ENCODE measurements at regions not wholly inside any gene's neighbourhood (a gene's known extent, or its start where the extent isn't known, plus 50 kb on each side); places are given as distances from the start of the nearest gene placed in this dataset.
"Not testable (repeated sequence)": the region's sequence is repeated elsewhere in the genome, so short reads cannot be mapped to it uniquely, and the experiment has no call there.

DNA sequence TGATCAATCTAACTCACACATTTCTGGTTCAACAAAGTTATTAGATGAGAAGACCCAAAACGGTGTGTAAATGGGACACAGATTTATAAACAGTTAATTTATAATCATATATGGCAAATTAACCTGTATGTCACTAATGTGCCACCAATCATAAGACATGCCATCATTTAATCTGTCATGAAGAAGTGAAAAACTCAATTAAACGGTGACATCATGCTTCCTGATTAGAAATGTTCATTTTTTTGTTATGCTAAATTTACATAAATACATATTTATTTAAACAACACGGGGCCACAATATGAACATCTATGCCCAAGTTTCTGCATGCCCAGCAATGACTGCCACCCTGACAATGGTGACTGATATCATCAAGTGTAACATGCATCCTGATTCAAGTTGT is 164.1 kb upstream of the EEA1 start:
- 77% methylated on average over 3 of the region's 3 CpGs for WGBS (ENCODE audit: low lambda C conversion rate)
- no peaks in the 10 kb centered on the region for H3K27me3 ChIP-seq (ENCODE audit: insufficient read depth)
- TF ChIP-seq MEF2A (IDR thresholded peaks at IDR 0.05; ENCODE audit: borderline replicate concordance, low read depth) (no peak), JUND (IDR thresholded peaks at IDR 0.05) (no peak), NRF1 (IDR thresholded peaks at IDR 0.05; ENCODE audit: low read depth, low read length) (no peak)
- TF ChIP-seq, protein P1, sequence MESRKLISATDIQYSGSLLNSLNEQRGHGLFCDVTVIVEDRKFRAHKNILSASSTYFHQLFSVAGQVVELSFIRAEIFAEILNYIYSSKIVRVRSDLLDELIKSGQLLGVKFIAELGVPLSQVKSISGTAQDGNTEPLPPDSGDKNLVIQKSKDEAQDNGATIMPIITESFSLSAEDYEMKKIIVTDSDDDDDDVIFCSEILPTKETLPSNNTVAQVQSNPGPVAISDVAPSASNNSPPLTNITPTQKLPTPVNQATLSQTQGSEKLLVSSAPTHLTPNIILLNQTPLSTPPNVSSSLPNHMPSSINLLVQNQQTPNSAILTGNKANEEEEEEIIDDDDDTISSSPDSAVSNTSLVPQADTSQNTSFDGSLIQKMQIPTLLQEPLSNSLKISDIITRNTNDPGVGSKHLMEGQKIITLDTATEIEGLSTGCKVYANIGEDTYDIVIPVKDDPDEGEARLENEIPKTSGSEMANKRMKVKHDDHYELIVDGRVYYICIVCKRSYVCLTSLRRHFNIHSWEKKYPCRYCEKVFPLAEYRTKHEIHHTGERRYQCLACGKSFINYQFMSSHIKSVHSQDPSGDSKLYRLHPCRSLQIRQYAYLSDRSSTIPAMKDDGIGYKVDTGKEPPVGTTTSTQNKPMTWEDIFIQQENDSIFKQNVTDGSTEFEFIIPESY (IDR thresholded peaks at IDR 0.05; ENCODE audit: borderline replicate concordance, low read depth): no peak
- TF ChIP-seq, protein P2, sequence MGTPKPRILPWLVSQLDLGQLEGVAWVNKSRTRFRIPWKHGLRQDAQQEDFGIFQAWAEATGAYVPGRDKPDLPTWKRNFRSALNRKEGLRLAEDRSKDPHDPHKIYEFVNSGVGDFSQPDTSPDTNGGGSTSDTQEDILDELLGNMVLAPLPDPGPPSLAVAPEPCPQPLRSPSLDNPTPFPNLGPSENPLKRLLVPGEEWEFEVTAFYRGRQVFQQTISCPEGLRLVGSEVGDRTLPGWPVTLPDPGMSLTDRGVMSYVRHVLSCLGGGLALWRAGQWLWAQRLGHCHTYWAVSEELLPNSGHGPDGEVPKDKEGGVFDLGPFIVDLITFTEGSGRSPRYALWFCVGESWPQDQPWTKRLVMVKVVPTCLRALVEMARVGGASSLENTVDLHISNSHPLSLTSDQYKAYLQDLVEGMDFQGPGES (IDR thresholded peaks at IDR 0.05; ENCODE audit: low read depth, low read length): no peak
- H3K27ac ChIP-seq (ENCODE audit: low read depth in 2 of 2, low read length in 1 of 2): no peak overlapping the region
- H2AFZ ChIP-seq (ENCODE audit: low read depth): no peak overlapping the region
- H3K36me3 ChIP-seq (replicated peaks in 1 of 2; ENCODE audit: control insufficient read depth in 1 of 2, insufficient read depth in 2 of 2, low read length in 1 of 2): no peaks in the 10 kb centered on the region
- H3K4me3 ChIP-seq (ENCODE audit: low read depth in 2 of 2, low read length in 1 of 2): no peak overlapping the region
- no peaks in the 10 kb centered on the region for H3K9me3 ChIP-seq
- H3K79me2 ChIP-seq (ENCODE audit: insufficient read depth): no peaks in the 10 kb centered on the region
- H3K9me2 ChIP-seq: no peaks in the 10 kb centered on the region
- H3F3A ChIP-seq (replicated peaks; ENCODE audit: insufficient read depth): peaks cover 15% of the 10 kb centered on the region
- H3K9ac ChIP-seq: no peak overlapping the region
- peaks cover 3 to 16% of the 10 kb centered on the region in 2 experiments; a peak in 3 of 4 replicates for H3K4me1 ChIP-seq (ENCODE audit: control insufficient read depth in 1 of 2, insufficient read depth in 2 of 2, low read depth in 1 of 2, low read length in 1 of 2)
- no peak overlapping the region for H3K4me2 ChIP-seq
- H4K20me1 ChIP-seq (ENCODE audit: insufficient read depth): no peaks in the 10 kb centered on the region
- ChIA-PET POLR2A (no interaction called here), CTCF (no interaction called here)
- no peak for DNase-seq

DNA sequence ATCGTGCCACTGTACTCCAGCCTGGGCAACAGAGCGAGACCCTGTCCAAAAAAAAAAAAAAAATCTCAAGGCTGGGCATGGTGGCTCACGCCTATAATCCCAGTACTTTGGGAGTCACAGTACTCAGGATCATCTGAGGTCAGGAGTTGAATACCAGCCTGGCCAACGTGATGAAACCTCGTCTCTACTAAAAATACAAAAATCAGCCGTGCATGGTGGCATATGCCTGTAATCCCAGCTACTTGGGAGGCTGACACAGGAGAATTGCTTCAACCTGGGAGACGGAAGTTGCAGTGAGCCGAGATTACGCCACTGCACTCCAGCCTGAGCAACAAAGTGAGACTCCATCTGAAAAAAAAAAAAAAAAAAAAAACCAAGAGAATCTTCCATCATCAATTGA is 165.1 kb upstream of the EEA1 start:
- H3K27me3 ChIP-seq (ENCODE audit: insufficient read depth); H3K36me3 ChIP-seq (replicated peaks in 1 of 2; ENCODE audit: control insufficient read depth in 1 of 2, insufficient read depth in 2 of 2, low read length in 1 of 2); H3K27ac ChIP-seq (ENCODE audit: low read depth in 2 of 2, low read length in 1 of 2); DNase-seq; H3K4me2 ChIP-seq; H2AFZ ChIP-seq (ENCODE audit: low read depth); H3K4me3 ChIP-seq (ENCODE audit: low read depth in 2 of 2, low read length in 1 of 2); H4K20me1 ChIP-seq (ENCODE audit: insufficient read depth); CTCF ChIA-PET; H3K9me2 ChIP-seq; POLR2A ChIA-PET; H3K79me2 ChIP-seq (ENCODE audit: insufficient read depth); H3K9ac ChIP-seq; H3K9me3 ChIP-seq: not testable (repeated sequence)
- Histone ChIP-seq H3K4me1 (ENCODE audit: control insufficient read depth in 1 of 2, insufficient read depth in 2 of 2, low read depth in 1 of 2, low read length in 1 of 2) (peaks cover 3 to 12% of the 10 kb centered on the region in 2 experiments; a peak in 3 of 4 replicates), H3F3A (replicated peaks; ENCODE audit: insufficient read depth) (peaks cover 15% of the 10 kb centered on the region)
- WGBS (ENCODE audit: low lambda C conversion rate): 94% methylated on average over 9 of the region's 9 CpGs

DNA sequence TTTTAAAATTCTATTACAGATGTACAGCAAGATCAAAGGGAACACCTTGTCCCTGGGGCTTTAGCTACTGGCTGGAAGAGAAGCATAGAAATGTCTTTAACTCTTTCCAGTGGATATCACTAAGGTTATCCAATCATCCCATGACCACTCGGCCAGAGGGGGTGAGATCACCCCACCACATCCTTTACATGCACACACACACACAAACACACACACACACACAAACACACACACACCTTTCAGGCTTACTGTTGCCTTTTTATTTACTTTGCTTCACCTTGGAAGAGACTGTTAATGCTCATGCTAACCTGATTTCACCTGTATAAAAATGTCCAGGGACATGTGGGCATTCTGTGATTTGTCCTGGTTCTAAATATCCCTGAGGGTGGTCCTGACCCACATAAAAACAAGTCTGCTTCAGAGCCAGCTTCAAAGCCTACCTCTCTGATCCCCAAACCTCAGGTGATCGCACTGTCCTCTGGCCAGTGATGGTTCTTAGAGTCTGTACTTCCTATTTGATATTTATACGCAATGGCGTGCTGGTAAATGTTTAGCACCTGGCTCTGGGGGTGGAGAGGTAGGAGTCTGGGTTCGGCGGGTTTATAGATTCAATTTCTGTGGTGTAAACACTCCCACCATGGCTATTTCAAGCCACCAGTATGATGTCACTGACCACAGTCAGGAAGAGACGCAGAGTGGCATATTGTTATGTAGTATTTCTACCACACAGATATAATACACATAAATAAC is 166.1 kb upstream of the EEA1 start:
- H3K9me3 ChIP-seq: no peaks in the 10 kb centered on the region
- H3K4me2 ChIP-seq: no peak overlapping the region
- peaks cover 4 to 10% of the 10 kb centered on the region in 2 experiments for H3K4me1 ChIP-seq (ENCODE audit: control insufficient read depth in 1 of 2, insufficient read depth in 2 of 2, low read depth in 1 of 2, low read length in 1 of 2)
- H3K27me3 ChIP-seq (ENCODE audit: insufficient read depth): no peaks in the 10 kb centered on the region
- no peaks in the 10 kb centered on the region for H3K36me3 ChIP-seq (replicated peaks in 1 of 2; ENCODE audit: control insufficient read depth in 1 of 2, insufficient read depth in 2 of 2, low read length in 1 of 2)
- H3K4me3 ChIP-seq (ENCODE audit: low read depth in 2 of 2, low read length in 1 of 2): no peak overlapping the region
- no peaks in the 10 kb centered on the region for H4K20me1 ChIP-seq (ENCODE audit: insufficient read depth)
- ChIA-PET CTCF (interaction anchor here (0.6 kb wide), 1 partner anchor 222 kb away, joined by 3 read pairs; no protein-coding TSS in a partner anchor), POLR2A (no interaction called here)
- no peak for TF ChIP-seq RXRA (IDR thresholded peaks at IDR 0.05; ENCODE audit: borderline replicate concordance, low read depth)
- no peak for TF ChIP-seq NFIC (IDR thresholded peaks at IDR 0.05; ENCODE audit: borderline replicate concordance)
- TF ChIP-seq FOXJ3 (CRISPR knock-in tag; IDR thresholded peaks at IDR 0.05): no peak
- no peak for TF ChIP-seq CHD2 (IDR thresholded peaks at IDR 0.05; ENCODE audit: low read length, partially characterized antibody)
- TF ChIP-seq EP300 (IDR thresholded peaks at IDR 0.05; ENCODE audit: borderline replicate concordance in 1 of 2, low read depth in 1 of 2, low read length in 1 of 2): no peak
- WGBS (ENCODE audit: low lambda C conversion rate): 86% methylated on average over 7 of the region's 7 CpGs
- H3K79me2 ChIP-seq (ENCODE audit: insufficient read depth): no peaks in the 10 kb centered on the region
- H3K9me2 ChIP-seq: no peaks in the 10 kb centered on the region
- DNase-seq: no peak
- H3K9ac ChIP-seq: no peak overlapping the region
- H3K27ac ChIP-seq (ENCODE audit: low read depth in 2 of 2, low read length in 1 of 2): no peak overlapping the region
- H3F3A ChIP-seq (replicated peaks; ENCODE audit: insufficient read depth): peaks cover 7% of the 10 kb centered on the region
- H2AFZ ChIP-seq (ENCODE audit: low read depth): no peak overlapping the region

All from SK-N-SH (cell line).